ENCODE measurements at regions not wholly inside any gene's neighbourhood (a gene's known extent, or its start where the extent isn't known, plus 50 kb on each side); places are given as distances from the start of the nearest gene placed in this dataset.
"Not testable (repeated sequence)": the region's sequence is repeated elsewhere in the genome, so short reads cannot be mapped to it uniquely, and the experiment has no call there.

DNA sequence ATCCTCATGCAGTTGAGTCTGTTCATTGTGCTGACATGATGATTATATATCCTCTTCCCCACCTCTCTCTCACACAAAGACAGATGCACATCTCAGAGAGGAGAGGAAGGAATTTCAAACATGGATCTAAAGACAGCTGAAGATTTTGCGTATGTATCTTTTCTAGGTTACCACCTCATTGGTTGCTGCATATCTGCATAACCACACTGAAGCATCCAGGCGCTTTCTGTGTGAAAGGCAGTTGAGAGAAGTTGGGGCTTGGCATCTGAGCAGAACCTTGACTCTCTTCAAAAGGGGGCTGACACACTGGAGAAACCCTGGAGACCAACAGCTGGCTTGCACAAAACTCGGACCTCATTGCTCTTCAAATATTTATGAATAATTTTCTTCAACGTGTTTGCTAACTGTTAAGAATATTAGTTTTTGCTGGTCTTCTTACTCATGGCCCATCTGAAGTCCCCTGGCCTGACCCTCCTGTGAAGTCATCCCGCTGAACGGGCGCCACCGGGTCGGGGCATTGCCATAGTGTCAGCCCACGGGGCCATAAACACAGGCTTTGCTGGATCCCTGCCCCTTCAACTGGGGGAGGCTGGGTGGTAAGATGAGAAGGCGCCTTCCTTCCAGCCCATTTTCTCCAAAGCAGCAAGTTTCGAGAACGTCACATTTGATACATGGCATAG, 593.2 kb upstream of the CLINT1 start:
- no peak for DNase-seq (ENCODE audit: low read depth in 2 of 2, low spot score in 1 of 2)

- no peak for DNase-seq (ENCODE audit: low read depth in 2 of 2, low spot score in 1 of 2)
These were observed 592.5 kb upstream of the CLINT1 start for GRCh38 chr5:158451203-158451992.

DNA sequence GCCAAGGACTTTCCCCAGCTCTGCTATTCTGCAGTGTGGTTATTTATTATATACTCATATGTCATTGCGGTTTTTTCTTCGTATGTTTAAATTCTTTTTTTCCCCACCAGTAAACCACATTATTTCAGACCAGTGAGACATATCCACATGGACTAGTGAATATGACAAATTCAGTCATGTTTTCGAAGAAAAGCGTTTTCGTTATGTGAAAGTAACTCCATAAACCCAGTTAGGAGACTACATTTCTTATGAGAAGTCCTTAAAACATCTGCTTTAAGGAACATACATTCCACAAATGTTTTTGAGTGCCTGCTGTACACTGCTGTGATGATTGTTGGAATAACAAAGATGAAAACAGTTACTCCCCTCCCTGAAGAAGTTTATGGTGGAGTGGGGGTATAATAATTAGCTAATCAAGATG, 591.8 kb upstream of the CLINT1 start:
- no peak for DNase-seq (ENCODE audit: low read depth in 2 of 2, low spot score in 1 of 2)

- not testable (repeated sequence) for DNase-seq (ENCODE audit: low read depth in 2 of 2, low spot score in 1 of 2)
These were observed 587.8 kb upstream of the CLINT1 start for GRCh38 chr5:158446761-158447160.

GRCh38 chr5:158439204-158439603, 580.3 kb upstream of the CLINT1 start:
- DNase-seq (ENCODE audit: low read depth in 2 of 2, low spot score in 1 of 2), result not testable (repeated sequence)

GRCh38 chr5:158436271-158437065, 577.5 kb upstream of the CLINT1 start:
- no peak for DNase-seq (ENCODE audit: low read depth in 2 of 2, low spot score in 1 of 2)

DNA sequence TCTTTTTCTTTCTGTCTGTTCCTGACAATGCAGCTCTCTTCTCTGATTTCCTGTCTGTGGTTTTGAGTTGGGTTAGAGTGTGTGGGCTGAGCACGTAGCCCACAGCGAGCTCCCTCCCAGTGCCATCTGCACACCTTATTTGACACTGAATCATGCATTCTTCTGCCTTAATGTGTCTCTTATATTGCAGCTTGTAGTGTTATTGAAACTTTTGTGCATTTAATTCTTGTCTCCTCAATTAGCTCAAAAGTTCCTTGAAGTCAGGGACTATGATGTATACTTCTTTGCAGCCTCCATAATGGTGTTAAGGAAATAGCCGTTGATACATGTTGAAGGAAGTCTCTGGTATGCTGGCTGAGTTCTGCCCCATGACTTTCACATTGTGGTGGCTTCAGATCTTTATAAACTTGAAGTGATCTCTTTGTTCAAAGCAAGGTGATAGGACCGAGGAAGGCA, 576.2 kb upstream of the CLINT1 start:
- peak in 1 of 2 donors; percentile 5 for DNase-seq (ENCODE audit: low read depth in 2 of 2, low spot score in 1 of 2)

DNA sequence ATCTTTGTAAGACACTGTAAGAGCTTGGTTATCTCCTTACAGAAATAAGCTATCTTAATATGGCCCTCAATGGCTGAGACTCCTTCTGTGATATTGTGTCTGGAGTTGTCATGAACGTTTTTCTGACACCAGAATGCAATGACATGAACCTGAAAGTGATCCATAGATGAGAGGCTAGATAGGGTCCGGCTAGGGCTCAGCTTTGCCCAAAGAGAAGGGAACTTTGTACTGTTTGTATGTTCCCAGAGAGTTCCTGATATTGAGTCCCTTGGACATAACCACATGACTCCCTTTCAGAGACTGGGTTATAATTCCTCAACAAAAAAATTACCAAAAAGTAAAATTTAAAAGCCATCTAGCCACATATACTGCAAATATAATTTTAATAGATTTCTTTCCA, 575.8 kb upstream of the CLINT1 start:
- no peak for DNase-seq (ENCODE audit: low read depth in 2 of 2, low spot score in 1 of 2)

GRCh38 chr5:158433634-158434033, 574.7 kb upstream of the CLINT1 start:
- DNase-seq (ENCODE audit: low read depth in 2 of 2, low spot score in 1 of 2), result no peak

DNA sequence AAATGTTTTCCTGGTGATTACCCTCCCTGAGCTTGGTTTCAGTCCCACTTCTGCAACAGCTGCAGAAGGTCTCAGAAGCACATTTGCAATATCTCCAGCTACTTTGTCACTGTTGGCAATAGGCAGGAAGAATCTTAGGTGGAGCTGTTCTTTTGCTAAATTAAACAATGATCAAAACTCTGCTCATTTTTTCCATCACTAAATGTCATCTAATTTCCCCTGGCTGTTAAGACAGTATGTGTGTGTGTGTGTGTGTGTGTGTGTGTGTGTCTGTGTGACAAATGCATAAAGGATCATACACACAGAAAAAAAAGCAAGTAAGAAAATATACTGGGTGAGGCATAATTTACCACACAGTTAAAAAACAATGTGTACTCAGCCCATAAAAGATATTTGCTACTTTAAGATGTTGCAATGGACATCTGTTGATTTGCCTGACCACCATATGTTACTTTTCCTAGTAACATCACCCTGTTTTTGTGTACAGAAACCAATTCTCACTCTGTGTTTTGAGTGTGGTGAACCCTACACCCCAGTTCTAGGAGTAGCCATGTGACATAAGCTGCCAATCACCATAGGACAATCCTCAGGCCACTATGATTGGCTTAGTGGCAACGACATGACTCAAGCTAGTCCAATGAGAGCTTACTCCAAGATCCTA, 572.6 kb upstream of the CLINT1 start:
- DNase-seq (ENCODE audit: low read depth in 2 of 2, low spot score in 1 of 2), result no peak

GRCh38 chr5:158430798-158431167, 571.8 kb upstream of the CLINT1 start:
- DNase-seq (ENCODE audit: low read depth in 2 of 2, low spot score in 1 of 2), result no peak

- no peak for DNase-seq (ENCODE audit: low read depth in 2 of 2, low spot score in 1 of 2)
These were observed 571.3 kb upstream of the CLINT1 start for GRCh38 chr5:158430166-158430797.

GRCh38 chr5:158429564-158429963, 570.6 kb upstream of the CLINT1 start:
- no peak for DNase-seq (ENCODE audit: low read depth in 2 of 2, low spot score in 1 of 2)

DNA sequence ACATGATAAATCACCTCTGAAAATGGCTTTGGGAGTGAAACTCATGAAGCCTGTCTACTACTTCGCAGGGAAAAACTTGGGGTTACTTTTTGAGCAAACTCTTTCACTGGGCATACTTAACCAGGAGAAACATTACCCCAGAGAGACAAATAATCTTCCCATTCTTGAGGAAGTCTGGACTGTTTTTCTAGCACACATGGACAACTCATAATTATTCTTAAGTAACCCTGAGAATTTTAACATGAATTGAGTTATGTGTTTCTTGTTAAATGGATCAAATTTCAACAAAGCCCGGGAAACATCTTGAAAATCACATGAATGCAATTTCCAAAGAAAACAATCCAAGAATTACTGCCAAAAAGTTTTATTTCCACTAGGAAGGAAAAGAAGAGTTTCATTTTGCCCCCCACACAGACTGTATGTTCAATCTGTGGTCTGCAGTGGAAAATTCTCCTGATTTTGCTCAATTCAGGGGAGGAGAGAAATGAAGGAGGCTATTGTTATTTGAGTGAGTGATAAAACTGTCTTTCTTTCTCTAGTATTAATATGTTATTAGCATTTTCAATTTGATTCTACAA, 564.8 kb upstream of the CLINT1 start:
- DNase-seq (ENCODE audit: low read depth in 2 of 2, low spot score in 1 of 2), result no peak

DNA sequence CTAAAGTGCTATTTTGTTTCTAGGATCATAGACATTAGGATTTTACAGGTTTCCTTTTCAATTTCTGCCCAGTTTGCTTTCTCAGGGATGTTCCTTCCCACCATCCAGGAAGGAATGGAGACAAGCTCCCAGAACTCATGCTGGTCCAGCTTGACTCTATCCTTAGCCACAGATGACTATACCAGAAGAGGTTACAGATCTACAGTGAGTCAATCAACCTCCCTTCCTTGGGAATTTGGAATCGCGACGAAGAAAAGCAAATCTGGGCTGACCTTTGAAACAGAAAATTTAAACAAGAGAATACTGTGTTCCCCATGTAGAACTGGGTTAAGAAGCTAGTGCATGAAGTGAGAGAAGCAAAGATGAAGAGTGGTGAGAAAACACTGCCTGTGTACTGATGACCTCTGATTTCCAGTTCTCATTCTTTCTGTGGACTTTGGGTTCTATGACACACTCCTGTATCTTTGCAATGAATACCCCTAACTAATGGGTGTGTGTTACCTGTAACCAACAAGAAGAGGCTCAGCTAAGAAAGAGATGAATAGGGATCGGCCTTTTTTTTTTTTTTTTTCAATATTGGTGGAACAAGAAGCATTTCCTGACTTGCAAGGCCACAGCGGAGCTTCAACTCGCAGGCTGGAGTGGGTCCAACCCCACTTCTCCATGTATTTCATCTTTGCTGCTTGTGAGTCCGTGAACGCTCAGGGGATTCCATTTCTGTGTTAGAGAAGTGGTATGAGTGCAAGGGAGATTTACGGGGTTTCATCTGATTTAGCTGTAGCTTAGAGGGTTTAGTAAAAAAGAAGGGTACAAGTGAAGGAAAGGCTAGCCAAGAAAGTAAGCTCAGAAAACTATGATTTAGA, 563.9 kb upstream of the CLINT1 start:
- DNase-seq (ENCODE audit: low read depth in 2 of 2, low spot score in 1 of 2), result no peak

DNA sequence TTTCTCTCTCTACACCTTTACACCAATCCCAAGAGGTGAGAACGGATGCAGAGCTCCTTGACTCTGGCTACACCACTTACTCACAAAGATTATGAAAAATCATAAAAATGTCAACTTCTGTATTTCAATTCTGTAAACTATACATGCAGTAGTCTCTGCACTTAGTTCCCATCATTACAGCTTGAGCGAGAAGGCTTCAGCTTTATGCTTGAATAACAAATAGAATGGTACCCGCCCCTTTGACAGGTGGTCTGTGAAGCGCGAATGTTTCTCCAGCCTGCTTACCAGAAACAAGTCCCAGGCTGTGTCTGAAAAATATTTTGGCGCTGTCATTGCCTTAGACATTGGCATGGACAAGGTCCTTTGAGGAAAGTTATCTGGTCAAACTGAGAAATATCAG, 562.4 kb upstream of the CLINT1 start:
- DNase-seq (ENCODE audit: low read depth in 2 of 2, low spot score in 1 of 2), result no peak

DNA sequence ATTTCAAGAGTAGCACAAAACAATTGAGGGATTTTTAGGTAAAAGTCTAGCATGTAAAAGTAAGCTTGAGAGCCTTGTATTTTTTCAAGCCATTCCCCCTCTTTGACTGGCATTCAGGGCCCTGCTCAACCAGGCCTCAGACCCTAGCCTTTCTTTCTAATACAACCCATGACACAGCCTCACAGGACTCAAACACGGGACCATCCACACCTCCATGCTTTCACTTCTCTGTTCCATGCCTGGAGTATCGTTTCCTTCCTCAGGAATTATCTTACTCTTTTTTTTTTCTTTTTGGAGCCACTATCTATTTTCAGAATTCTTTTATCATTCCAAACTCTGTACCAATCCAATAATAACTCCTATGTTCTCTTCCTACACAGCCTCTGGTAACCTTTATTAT, 560.2 kb upstream of the CLINT1 start:
- DNase-seq (ENCODE audit: low read depth in 2 of 2, low spot score in 1 of 2), result no peak

GRCh38 chr5:158414780-158415179, 555.8 kb upstream of the CLINT1 start:
- DNase-seq (ENCODE audit: low read depth in 2 of 2, low spot score in 1 of 2), result no peak

DNA sequence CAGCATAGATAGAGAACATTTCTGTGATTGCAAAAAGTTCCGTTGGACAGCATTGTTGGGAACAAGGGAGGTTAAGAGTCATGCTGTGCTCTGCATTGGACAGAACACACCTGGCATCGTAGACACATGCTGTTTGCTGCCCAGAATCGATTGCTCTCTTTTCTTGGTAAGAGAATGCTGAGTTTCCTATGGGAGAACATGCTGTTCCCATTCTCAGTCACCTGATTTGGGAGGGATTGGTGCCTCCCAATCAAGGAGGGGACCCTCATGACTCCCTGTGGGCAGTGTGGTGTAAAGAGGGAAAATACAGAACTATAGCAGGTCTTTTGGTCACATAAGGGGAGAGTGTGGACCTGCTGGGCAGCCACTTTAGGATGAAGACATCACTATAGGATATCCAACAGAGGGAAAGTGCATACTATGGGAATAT, 555.4 kb upstream of the CLINT1 start:
- DNase-seq (ENCODE audit: low read depth in 2 of 2, low spot score in 1 of 2), result no peak
